Smooth muscle cell (in vitro differentiated cells): ENCODE measurements at regions not wholly inside any gene's neighbourhood (a gene's known extent, or its start where the extent isn't known, plus 50 kb on each side); places are given as distances from the start of the nearest gene placed in this dataset.

Source experiments
- DNase-seq: peaks from one replicate; lab custom pipeline; 2025; ENCODE audit not compliant: unreplicated experiment; lab: John Stamatoyannopoulos, UW
- H2AFZ ChIP-seq: fragments of 200-600 bp; sonication (generic); 2 replicates; pipeline ENCODE4 v1.6.0; 2016; ENCODE audit warnings: antibody characterized with exemption, low read depth, mild to moderate bottlenecking
- H3F3A ChIP-seq: fragments of 200-600 bp; sonication (generic); 2 replicates; pipeline ENCODE4 v1.6.0; 2017; ENCODE audit warnings: antibody characterized with exemption, low read depth
- H3K27ac ChIP-seq: fragments of 200-600 bp; sonication (generic); 2 replicates; pipeline ENCODE4 v1.5.1; 2016; ENCODE audit warnings: low read depth, mild to moderate bottlenecking
- H3K27me3 ChIP-seq: fragments of 200-600 bp; sonication (generic); 2 replicates; pipeline ENCODE4 v1.6.1; 2016; ENCODE audit warnings: low read depth, mild to moderate bottlenecking
- H3K36me3 ChIP-seq: fragments of 200-600 bp; sonication (generic); 2 replicates; pipeline ENCODE4 v1.5.1; 2016; ENCODE audit warnings: low read depth
- H3K4me1 ChIP-seq: fragments of 200-600 bp; sonication (generic); 2 replicates; pipeline ENCODE4 v1.5.1; 2016; ENCODE audit warnings: low read depth
- H3K4me2 ChIP-seq: fragments of 200-600 bp; sonication (generic); 2 replicates; pipeline ENCODE4 v1.6.0; 2016; ENCODE audit warnings: mild to moderate bottlenecking
- H3K4me3 ChIP-seq: fragments of 200-600 bp; sonication (generic); 2 replicates; pipeline ENCODE4 v1.5.1; 2016; ENCODE audit warnings: mild to moderate bottlenecking
- H3K79me2 ChIP-seq: fragments of 200-600 bp; sonication (generic); 2 replicates; pipeline ENCODE4 v1.6.0; 2016; ENCODE audit warnings: low read depth, mild to moderate bottlenecking
- H3K9ac ChIP-seq: fragments of 200-600 bp; sonication (generic); 2 replicates; pipeline ENCODE4 v1.6.0; 2016; ENCODE audit warnings: low read depth
- H3K9me3 ChIP-seq: fragments of 200-600 bp; sonication (generic); replicated peaks from 2 replicates; pipeline ENCODE4 v1.5.1; 2016; ENCODE audit warnings: low read depth
- H4K20me1 ChIP-seq: fragments of 200-600 bp; sonication (generic); 2 replicates; pipeline ENCODE4 v1.6.0; 2016; ENCODE audit warnings: low read depth
- WGBS: methylation state at CpG from one replicate; pipeline ENCODE4 v1.1.7; 2016; ENCODE audit warnings: low lambda C conversion rate; 5-methylcytosine and 5-hydroxymethylcytosine counted together
- TF ChIP-seq, protein P1 (sequence below): fragments of 200-600 bp; sonication (generic); IDR thresholded peaks from 2 replicates; pipeline ENCODE4 v1.5.1; 2017; ENCODE audit warnings: borderline replicate concordance, mild to moderate bottlenecking, antibody characterized with exemption; ENCODE audit not compliant: insufficient read depth, poor library complexity, severe bottlenecking

DNA sequence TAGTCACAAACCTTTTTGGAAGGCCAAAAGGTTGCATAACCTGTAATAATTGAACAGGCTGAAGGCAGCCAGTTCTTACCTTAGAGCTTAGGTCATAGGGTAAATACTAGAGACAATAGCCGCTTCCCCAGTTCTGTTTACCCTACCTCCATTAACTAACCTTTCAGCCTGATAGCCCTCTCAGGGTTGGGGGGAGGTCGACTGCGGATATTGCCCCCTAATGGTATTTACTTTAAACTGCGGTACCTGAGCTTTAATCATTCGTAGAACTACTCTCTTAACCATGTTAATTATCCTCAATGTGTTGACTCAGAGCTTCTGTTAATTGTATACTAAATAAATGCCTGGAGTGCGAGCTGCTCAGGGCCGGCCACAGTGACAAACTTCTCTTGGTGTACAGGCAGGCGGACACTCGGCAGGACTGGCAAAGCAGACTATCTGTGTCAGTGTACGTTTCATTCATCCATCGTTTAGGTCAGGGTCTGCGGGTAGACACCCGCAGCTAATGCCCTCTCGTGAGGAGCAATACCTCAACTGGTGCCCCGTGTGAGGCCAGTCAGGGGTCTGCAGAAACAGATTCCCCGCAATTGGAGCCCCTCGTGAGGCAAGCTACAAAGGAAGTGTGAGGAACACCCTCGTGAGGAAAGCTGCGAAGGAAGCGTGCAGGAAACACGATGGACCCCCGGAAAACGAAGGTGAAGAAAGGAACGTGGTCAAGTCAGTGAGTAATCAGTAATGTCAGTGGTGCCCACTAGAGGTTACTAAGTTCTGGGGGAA lies 115.3 kb upstream of the SCN7A start:
- Histone ChIP-seq H3F3A (no peaks in the 10 kb centered on the region), H3K36me3 (no peaks in the 10 kb centered on the region), H3K4me1 (no peaks in the 10 kb centered on the region), H3K4me3 (no peak overlapping the region), H3K79me2 (no peaks in the 10 kb centered on the region), H3K9ac (no peak overlapping the region), H3K27me3 (no peaks in the 10 kb centered on the region), H2AFZ (no peak overlapping the region), H3K9me3 (no peaks in the 10 kb centered on the region), H3K4me2 (no peak overlapping the region), H3K27ac (no peak overlapping the region), H4K20me1 (no peaks in the 10 kb centered on the region)
- DNase-seq, result no peak
- 82% methylated on average over 24 of the region's 24 CpGs for WGBS
- TF ChIP-seq, protein P1, sequence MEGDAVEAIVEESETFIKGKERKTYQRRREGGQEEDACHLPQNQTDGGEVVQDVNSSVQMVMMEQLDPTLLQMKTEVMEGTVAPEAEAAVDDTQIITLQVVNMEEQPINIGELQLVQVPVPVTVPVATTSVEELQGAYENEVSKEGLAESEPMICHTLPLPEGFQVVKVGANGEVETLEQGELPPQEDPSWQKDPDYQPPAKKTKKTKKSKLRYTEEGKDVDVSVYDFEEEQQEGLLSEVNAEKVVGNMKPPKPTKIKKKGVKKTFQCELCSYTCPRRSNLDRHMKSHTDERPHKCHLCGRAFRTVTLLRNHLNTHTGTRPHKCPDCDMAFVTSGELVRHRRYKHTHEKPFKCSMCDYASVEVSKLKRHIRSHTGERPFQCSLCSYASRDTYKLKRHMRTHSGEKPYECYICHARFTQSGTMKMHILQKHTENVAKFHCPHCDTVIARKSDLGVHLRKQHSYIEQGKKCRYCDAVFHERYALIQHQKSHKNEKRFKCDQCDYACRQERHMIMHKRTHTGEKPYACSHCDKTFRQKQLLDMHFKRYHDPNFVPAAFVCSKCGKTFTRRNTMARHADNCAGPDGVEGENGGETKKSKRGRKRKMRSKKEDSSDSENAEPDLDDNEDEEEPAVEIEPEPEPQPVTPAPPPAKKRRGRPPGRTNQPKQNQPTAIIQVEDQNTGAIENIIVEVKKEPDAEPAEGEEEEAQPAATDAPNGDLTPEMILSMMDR, result no peak

DNA sequence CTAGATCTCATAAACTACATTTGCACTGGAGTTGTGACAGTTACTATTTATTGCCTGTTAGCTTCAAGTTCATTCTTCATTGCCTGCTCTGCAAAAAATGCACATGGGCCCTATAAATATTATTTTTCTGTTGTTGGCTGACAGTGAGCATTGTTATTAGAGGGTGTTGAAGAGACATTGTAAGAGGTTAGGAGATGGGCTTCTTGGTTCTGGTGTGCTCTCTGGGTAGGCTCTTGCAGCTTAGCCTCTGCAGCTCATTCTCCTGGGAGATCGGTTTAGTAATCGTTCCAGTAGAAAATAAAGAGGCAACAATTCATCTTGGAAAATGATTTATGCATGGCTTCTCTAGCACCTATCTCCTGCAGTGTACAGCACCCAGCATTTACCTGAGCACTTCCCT lies 113.8 kb upstream of the SCN7A start:
- Histone ChIP-seq H3K4me1 (no peaks in the 10 kb centered on the region), H3K4me2 (no peak overlapping the region), H3K27ac (no peak overlapping the region), H4K20me1 (no peaks in the 10 kb centered on the region), H3K4me3 (no peak overlapping the region), H3K36me3 (no peaks in the 10 kb centered on the region), H3K9ac (no peak overlapping the region), H2AFZ (no peak overlapping the region), H3K79me2 (no peaks in the 10 kb centered on the region), H3K9me3 (no peaks in the 10 kb centered on the region), H3K27me3 (no peaks in the 10 kb centered on the region), H3F3A (no peaks in the 10 kb centered on the region)
- 87% methylated on average over 2 of the region's 2 CpGs for WGBS
- DNase-seq, result no peak
- TF ChIP-seq, protein P1, result no peak

DNA sequence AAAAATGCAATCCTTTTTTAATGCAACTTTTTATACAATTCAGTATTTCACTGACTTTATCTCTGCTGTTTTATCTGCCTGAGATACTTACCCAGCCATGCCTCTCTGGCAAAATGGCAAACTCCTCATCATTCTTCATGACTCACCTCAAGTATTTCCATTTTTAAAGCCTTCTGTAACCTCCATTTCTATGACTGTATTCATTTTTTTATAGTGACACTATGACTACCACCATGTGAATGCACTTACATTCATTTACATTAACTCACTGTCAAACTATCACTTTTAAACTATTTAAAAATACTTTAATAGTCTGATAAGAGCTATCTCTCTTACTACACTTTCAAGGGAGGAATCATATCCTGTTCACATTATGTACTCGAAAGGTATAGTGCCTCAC lies 99.4 kb upstream of the SCN7A start:
- no peak overlapping the region for H3K9ac ChIP-seq
- no peaks in the 10 kb centered on the region for H3F3A ChIP-seq
- WGBS, result 73% methylated on average over 1 of the region's 1 CpG
- no peaks in the 10 kb centered on the region for H3K36me3 ChIP-seq
- no peaks in the 10 kb centered on the region for H3K27me3 ChIP-seq
- no peaks in the 10 kb centered on the region for H3K79me2 ChIP-seq
- no peak for DNase-seq
- no peaks in the 10 kb centered on the region for H4K20me1 ChIP-seq
- peak overlapping the region; percentile 31 for H3K27ac ChIP-seq
- TF ChIP-seq, protein P1, result no peak
- H3K4me3 ChIP-seq, result no peak overlapping the region
- no peaks in the 10 kb centered on the region for H3K4me1 ChIP-seq
- no peak overlapping the region for H3K4me2 ChIP-seq
- H3K9me3 ChIP-seq, result no peaks in the 10 kb centered on the region
- H2AFZ ChIP-seq, result no peak overlapping the region

DNA sequence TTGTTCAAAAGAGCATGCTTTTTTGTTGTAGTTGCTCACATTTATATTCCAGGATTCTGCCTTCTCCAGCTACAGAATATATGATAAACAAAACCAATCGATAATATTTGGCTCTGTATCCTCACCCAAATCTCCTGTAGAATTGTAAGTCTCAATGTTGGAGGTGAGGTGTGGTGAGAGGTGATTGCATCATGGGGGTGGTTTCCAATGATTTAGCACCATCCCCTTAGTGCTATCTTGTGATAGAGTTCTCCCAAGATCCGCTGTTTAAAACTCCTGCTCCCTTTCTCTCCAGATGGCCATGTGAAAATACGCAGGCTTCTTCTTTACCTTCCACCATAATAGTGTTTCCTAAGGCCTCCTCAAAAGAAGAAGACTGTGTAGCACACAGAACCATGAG lies 98.7 kb upstream of the SCN7A start:
- H3K4me3 ChIP-seq, result no peak overlapping the region
- no peaks in the 10 kb centered on the region for H3K9me3 ChIP-seq
- TF ChIP-seq, protein P1, result no peak
- H4K20me1 ChIP-seq, result no peaks in the 10 kb centered on the region
- no peaks in the 10 kb centered on the region for H3K36me3 ChIP-seq
- H3K27ac ChIP-seq, result peak overlapping the region; percentile 31
- no peaks in the 10 kb centered on the region for H3K27me3 ChIP-seq
- WGBS, result 90% methylated on average over 3 of the region's 3 CpGs
- no peak overlapping the region for H3K9ac ChIP-seq
- DNase-seq, result no peak
- no peak overlapping the region for H3K4me2 ChIP-seq
- no peak overlapping the region for H2AFZ ChIP-seq
- no peaks in the 10 kb centered on the region for H3K79me2 ChIP-seq
- H3K4me1 ChIP-seq, result no peaks in the 10 kb centered on the region
- no peaks in the 10 kb centered on the region for H3F3A ChIP-seq
